Uterus (tissue), 3 donors: ENCODE measurements at regions not wholly inside any gene's neighbourhood (a gene's known extent, or its start where the extent isn't known, plus 50 kb on each side); places are given as distances from the start of the nearest gene placed in this dataset.

Source experiments
- DNase-seq, 2 donors: peaks; one replicate each; pipeline ENCODE4 v3.0.0-alpha.2; 2019 to 2020
- H3K27ac ChIP-seq, 2 donors: fragments of 200-600 bp; sonication (generic); 1 replicate in 1 of 2; 2 replicates in 1 of 2; pipeline ENCODE4 v1.5.1; 2016 to 2018
- H3K27me3 ChIP-seq, 2 donors: fragments of 200-600 bp; sonication (generic); one replicate each; pipeline ENCODE4 v1.5.1; 2018 to 2019; ENCODE audit warnings: control low read depth in 1 of 2
- H3K36me3 ChIP-seq, 2 donors: fragments of 200-600 bp; sonication (generic); one replicate each; pipeline ENCODE4 v1.5.1; 2019; ENCODE audit warnings: control low read depth in 1 of 2
- H3K4me1 ChIP-seq, 2 donors: fragments of 200-600 bp; sonication (generic); one replicate each; pipeline ENCODE4 v1.5.1; 2018 to 2019; ENCODE audit warnings: control low read depth in 1 of 2
- H3K4me3 ChIP-seq, 2 donors: fragments of 200-600 bp; sonication (generic); 1 replicate in 1 of 2; 2 replicates in 1 of 2; pipeline ENCODE4 v1.5.1; 2018 to 2019; ENCODE audit warnings: mild to moderate bottlenecking in 1 of 2
- H3K9me3 ChIP-seq, 2 donors: fragments of 200-600 bp; sonication (generic); one replicate each; pipeline ENCODE4 v1.5.1; 2019; ENCODE audit warnings: control low read depth in 1 of 2
- POLR2A ChIP-seq, 2 donors: fragments of 450-650 bp; IDR thresholded peaks; one replicate each; pipeline ENCODE4 v1.6.1; 2016; ENCODE audit warnings: antibody characterized with exemption in 2 of 2, mild to moderate bottlenecking in 1 of 2, moderate library complexity in 1 of 2
- intact Hi-C: fragments of 100-400 bp; cut with DNase I; formaldehyde crosslinking; loops from one replicate; pipeline ENCODE4 v1.15.1; 2023; ENCODE audit warnings: low total_unique reads
- TF ChIP-seq, protein P1 (sequence below), 4 experiments: fragments of 200-600 bp in 2 of 4; fragments of 450-650 bp in 2 of 4; sonication (generic) in 2 of 4; IDR thresholded peaks; one replicate each; pipeline ENCODE4 v1.5.1; 2016 to 2019; ENCODE audit warnings: antibody characterized with exemption in 4 of 4, mild to moderate bottlenecking in 2 of 4, moderate library complexity in 1 of 4
- donor health status: DM: yes; HTN: yes; CAD: no.

GRCh38 chr13:89568276-89568675, 1779.2 kb upstream of the MIR17HG start:
- intact Hi-C loops: no loop called here
- no peaks in the 10 kb centered on the region for H3K36me3 ChIP-seq
- H3K4me1 ChIP-seq: no peaks in the 10 kb centered on the region
- no peak overlapping the region for H3K27ac ChIP-seq
- no peaks in the 10 kb centered on the region for H3K9me3 ChIP-seq
- TF ChIP-seq, protein P1, sequence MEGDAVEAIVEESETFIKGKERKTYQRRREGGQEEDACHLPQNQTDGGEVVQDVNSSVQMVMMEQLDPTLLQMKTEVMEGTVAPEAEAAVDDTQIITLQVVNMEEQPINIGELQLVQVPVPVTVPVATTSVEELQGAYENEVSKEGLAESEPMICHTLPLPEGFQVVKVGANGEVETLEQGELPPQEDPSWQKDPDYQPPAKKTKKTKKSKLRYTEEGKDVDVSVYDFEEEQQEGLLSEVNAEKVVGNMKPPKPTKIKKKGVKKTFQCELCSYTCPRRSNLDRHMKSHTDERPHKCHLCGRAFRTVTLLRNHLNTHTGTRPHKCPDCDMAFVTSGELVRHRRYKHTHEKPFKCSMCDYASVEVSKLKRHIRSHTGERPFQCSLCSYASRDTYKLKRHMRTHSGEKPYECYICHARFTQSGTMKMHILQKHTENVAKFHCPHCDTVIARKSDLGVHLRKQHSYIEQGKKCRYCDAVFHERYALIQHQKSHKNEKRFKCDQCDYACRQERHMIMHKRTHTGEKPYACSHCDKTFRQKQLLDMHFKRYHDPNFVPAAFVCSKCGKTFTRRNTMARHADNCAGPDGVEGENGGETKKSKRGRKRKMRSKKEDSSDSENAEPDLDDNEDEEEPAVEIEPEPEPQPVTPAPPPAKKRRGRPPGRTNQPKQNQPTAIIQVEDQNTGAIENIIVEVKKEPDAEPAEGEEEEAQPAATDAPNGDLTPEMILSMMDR (IDR thresholded peaks at IDR 0.05): no peak
- TF ChIP-seq POLR2A (IDR thresholded peaks at IDR 0.05): no peak
- no peak overlapping the region for H3K4me3 ChIP-seq
- no peak for DNase-seq
- no peaks in the 10 kb centered on the region for H3K27me3 ChIP-seq

- TF ChIP-seq, protein P1 (IDR thresholded peaks at IDR 0.05): no peak
- TF ChIP-seq POLR2A (IDR thresholded peaks at IDR 0.05): no peak
- Histone ChIP-seq H3K27me3 (no peaks in the 10 kb centered on the region), H3K27ac (no peak overlapping the region), H3K36me3 (no peaks in the 10 kb centered on the region), H3K9me3 (no peaks in the 10 kb centered on the region), H3K4me1 (no peaks in the 10 kb centered on the region), H3K4me3 (no peak overlapping the region)
- DNase-seq: no peak
- intact Hi-C loops: no loop called here
These were observed 1778.7 kb upstream of the MIR17HG start for GRCh38 chr13:89568746-89569145.

GRCh38 chr13:89571676-89572075, 1775.8 kb upstream of the MIR17HG start:
- DNase-seq: no peak
- TF ChIP-seq POLR2A (IDR thresholded peaks at IDR 0.05): no peak
- TF ChIP-seq, protein P1 (IDR thresholded peaks at IDR 0.05): no peak
- no peaks in the 10 kb centered on the region for H3K27me3 ChIP-seq
- H3K27ac ChIP-seq: no peak overlapping the region
- no peak overlapping the region for H3K4me3 ChIP-seq
- no peaks in the 10 kb centered on the region for H3K9me3 ChIP-seq
- no peaks in the 10 kb centered on the region for H3K36me3 ChIP-seq
- intact Hi-C loops: no loop called here
- no peaks in the 10 kb centered on the region for H3K4me1 ChIP-seq

DNA sequence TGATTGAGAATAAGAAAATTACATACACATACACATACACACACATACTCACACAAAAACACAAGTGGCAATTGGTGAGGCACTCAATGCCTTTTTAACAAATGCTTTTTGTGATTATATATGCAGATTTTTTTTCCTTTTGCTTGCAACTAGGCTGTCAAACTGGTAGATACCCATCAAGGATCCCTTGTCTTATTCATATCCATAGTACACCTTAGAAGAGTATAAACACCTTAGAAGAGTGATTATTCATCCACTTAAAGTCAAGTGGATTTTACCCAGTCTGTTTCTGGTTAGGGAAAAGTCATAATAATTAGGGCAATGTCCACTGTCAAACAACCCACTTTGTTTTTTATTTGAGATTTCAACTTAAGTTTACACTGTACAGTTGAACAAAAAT, 1773.4 kb upstream of the MIR17HG start:
- DNase-seq: no peak
- no peaks in the 10 kb centered on the region for H3K27me3 ChIP-seq
- no peaks in the 10 kb centered on the region for H3K36me3 ChIP-seq
- H3K27ac ChIP-seq: no peak overlapping the region
- intact Hi-C loops: no loop called here
- TF ChIP-seq, protein P1 (IDR thresholded peaks at IDR 0.05): no peak
- no peak for TF ChIP-seq POLR2A (IDR thresholded peaks at IDR 0.05)
- H3K9me3 ChIP-seq: no peaks in the 10 kb centered on the region
- H3K4me1 ChIP-seq: no peaks in the 10 kb centered on the region
- no peak overlapping the region for H3K4me3 ChIP-seq

DNA sequence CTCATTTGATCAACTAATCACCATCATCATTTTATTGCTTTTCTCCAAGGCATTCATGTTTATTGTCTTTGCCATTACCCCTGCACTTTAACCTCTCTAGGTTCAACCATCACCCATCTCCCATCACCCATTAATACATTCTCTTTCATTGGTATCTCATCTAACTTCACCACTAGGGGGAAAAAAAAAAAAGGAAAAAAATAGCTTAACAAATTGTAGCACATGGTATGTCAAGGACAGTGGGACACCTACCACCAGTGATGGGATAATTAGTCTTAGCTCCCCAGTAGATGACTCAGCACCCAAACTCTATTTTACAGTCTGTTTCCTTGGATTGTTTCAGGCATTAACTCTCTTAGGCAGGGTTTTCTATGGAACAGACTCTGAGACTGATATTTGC, 1770.2 kb upstream of the MIR17HG start:
- TF ChIP-seq, protein P1 (IDR thresholded peaks at IDR 0.05): no peak
- no peak for TF ChIP-seq POLR2A (IDR thresholded peaks at IDR 0.05)
- Histone ChIP-seq H3K27me3 (no peaks in the 10 kb centered on the region), H3K4me3 (no peak overlapping the region), H3K27ac (no peak overlapping the region), H3K36me3 (no peaks in the 10 kb centered on the region), H3K4me1 (no peaks in the 10 kb centered on the region), H3K9me3 (no peaks in the 10 kb centered on the region)
- intact Hi-C loops: no loop called here
- no peak for DNase-seq
